GM19467 (cell line): ENCODE measurements at regions not wholly inside any gene's neighbourhood (a gene's known extent, or its start where the extent isn't known, plus 50 kb on each side); places are given as distances from the start of the nearest gene placed in this dataset.
"Not testable (repeated sequence)": the region's sequence is repeated elsewhere in the genome, so short reads cannot be mapped to it uniquely, and the experiment has no call there.

Source experiments
- ATAC-seq: cut with Tn5 transposase; IDR thresholded peaks from one replicate; pipeline ENCODE4 v1.9.1; 2021; ENCODE audit warnings: mild to moderate bottlenecking, moderate library complexity; ENCODE audit not compliant: unreplicated experiment

DNA sequence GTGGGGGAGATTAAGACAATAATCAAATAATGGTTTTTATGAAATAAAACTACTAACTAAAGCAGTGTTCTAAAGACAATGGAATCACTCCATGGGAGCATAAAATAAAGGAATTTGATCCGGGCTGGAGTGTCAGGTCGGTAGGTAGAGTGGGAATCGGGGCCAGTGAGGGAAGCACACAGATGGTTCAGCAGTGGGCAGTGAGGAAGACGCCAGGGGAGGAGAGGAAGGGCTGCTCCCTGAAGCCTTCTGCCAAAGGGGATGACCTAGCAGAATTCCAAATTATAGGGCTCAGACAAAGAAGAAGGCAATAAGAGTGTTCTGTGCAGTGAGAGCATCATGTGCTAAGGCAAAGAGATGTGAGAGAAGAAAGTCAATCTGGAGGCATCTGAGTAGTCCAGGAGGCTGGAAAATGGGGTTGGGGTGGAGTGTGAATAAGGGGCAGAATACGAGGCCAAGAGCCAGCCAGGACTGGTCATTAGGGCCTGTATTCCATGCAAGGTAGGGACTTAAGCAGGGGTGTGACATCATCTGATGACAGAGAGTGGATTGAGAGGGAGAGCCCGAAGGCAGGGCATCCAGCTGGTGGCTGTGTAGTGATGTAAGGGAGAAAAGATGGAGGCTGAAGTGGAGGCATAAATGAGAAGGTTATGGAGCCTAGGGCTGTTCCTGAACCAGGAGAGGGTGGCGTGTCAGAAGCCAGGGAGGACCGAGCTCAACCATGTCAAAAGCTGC is 137.6 kb downstream of the COPRS start:
- ATAC-seq = no peak

GRCh38 chr17:31717251-31717650 is 141.8 kb downstream of the COPRS start:
- not testable (repeated sequence) for ATAC-seq

DNA sequence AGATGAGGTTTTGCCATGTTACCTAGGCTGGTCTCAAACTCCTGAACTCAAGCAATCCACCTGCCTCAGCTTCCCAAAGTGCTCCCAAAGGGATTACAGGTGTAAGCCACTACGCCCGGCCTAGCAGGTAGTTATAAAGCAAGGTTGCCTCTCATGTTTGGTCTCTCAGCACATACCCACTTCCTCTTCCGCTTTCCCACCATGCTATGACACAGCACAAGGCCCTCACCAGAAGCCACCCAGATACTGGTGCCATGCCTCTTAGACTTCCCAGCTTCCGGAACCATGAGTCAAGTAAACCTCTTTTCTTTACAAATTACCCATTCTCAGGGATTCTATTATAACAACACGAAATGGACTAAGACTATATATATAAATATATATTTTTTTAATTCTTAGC is 143.6 kb downstream of the COPRS start:
- ATAC-seq = no peak

GRCh38 chr17:31704483-31704882 is 154.6 kb downstream of the COPRS start:
- ATAC-seq = no peak

DNA sequence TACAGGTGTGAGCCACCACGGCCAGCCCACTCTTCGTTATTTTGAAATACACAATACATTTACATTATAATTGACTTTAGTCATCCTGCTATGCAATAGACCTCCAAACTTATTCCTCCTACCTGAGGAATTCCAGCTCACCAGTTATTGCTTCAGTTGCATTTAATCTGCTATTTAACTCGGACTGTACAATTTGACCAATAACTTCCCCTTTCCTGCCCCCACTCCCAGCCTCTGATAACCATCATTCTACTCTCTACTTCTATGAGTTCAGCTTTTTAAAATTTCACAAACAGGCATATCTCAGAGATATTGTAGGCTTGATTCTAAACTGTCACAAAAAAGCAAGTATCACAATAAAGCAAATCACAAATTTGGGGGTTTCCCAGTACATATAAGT is 157.0 kb downstream of the COPRS start:
- ATAC-seq = no peak

DNA sequence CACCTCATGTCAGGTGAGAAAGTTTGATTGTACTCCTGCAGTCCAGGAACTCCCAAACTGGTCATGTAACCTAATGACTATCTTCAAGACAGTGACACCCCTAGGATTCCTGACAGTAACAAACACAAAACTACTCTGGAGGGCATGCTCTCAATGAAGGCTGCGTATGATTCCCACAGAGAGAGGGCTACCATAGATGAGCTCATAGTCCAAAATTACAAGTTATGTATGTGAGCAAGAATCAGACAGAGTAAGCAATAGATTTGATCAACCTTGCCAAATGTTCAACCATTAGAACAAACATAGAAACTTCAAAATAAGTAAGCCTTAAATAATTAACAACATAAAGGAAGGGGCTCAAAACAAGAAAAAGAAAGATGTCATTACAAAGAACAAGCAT is 158.1 kb downstream of the COPRS start:
- no peak for ATAC-seq

DNA sequence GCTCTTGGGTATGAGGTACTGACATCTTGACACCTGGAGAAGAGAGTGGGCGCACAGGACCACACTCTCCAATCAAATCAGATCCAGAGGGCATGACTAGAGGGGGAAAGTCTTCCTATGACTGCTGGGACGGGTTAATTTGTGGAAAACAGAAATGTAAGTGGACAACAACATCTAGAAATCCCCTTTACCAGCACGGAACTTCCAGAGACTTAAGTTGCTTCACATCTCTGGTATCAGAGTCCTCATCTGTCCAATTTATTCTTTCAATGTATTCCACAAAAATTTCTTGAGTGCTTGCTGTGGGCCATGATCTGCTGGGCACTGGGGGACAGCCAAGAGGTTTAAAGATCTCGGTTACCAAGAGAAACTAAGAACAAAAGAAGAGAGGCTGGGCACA is 159.2 kb downstream of the COPRS start:
- ATAC-seq = no peak

- no peak for ATAC-seq
These were observed 159.8 kb downstream of the COPRS start for GRCh38 chr17:31699281-31699680.

DNA sequence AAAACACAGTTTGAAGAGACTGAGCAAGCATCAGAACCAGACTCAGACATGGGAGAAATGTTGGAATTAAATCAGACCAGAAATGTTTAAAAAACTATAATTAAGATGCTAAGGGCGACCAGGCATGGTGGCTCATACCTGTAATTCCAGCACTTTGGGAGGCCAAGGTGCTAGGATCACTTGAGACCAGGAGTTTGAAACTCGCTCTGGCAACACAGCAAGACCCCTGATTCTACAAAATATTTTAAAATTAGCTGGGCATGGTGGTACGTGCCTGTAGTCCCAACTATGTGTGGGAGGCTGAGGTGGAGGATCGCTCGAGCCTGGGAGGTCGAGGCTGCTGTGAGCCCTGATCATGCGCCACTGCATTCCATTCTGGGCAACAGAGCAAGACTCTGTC is 160.3 kb downstream of the COPRS start:
- ATAC-seq = no peak

- no peak for ATAC-seq
These were observed 161.2 kb downstream of the COPRS start for GRCh38 chr17:31697838-31698237.

GRCh38 chr17:31696703-31697325 is 162.2 kb downstream of the COPRS start:
- ATAC-seq = no peak

DNA sequence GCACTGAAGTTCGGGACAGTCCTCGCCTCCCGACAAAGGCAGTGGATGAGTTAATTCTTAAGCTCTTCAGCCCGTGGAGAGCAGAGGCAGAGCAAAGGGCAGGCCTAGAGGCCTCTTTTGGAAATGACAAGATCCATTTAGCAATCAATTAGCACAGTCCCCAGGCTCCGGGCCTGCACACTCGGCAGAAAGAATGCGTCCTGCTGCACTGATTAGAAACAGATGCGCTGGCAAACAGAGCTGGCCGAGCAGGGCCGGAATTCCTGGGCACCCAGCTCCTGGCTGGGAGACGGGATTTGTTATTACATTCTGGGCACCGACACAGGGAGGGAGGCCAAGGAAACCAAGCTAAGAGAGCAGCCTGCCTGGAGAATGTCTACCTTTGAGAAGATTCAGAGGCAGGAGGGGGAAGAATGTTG is 162.9 kb downstream of the COPRS start:
- ATAC-seq = no peak

DNA sequence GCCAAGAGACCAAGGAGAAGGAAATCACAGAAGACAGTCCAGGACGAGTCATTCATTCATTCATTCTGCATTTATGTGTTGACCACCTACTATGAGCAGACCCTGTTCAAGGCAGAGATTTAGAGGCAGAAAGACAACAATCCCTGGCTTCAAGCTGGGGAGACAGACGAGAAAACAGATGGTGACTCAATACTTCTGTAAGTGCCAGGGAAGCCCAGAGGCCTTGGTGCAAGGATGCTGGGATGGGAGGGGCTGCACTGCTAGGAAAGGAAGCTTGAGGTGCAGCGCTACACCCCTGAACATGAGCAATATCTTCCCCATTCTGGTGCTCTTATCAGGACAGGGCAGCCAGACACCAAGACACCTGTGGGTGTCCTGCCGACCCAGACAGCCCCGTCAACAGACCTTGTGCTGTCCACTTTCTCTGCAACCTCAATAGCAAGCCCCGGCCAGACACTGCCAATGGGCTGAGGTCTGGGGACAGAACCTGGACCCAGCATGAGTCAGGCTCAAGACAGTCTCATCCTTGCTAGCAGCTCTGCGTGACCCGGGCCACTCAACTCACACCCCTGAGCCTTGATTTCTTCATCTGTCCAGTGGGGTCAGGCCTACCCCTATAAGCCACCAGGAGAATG is 163.5 kb downstream of the COPRS start:
- ATAC-seq = no peak

DNA sequence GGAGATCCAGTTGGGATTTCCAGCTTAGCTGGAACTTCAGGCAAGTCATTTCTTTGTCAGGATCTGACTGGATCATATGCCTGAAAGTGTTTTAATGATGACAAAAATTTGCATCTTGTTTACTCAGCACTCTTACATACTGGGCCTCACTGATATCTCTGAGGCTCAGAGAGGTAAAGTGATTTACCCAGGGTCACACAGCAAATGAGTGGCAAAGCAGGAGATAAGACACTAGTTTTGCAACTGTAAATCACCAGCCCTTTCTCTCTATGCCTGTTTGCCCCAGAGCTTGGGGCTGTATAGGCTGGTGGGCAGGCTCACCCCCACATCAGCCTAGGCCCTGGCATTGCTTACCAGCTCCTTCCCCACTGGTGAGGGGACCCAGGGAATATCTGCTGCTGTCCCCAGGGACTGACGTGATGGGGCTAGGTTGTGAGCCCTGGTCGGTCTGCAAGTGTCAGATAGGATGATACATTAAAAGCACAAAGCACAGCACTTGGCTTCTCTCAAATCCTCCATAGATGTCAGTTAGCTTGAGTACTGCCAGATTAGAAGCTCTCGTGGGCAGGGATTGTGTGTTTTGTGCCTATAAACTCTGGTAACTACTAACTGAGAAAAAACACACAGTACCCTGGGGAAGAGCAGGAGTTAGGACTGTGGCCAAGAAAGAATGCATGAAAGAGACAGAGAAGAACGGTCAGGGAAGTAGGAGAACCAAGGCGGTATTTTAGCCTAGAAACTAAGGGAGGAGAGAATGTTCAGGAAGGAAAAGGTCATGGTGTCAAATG is 165.4 kb downstream of the COPRS start:
- ATAC-seq = no peak

GRCh38 chr17:31692632-31693031 is 166.4 kb downstream of the COPRS start:
- no peak for ATAC-seq

- no peak for ATAC-seq
These were observed 167.0 kb downstream of the COPRS start for GRCh38 chr17:31692027-31692426.

DNA sequence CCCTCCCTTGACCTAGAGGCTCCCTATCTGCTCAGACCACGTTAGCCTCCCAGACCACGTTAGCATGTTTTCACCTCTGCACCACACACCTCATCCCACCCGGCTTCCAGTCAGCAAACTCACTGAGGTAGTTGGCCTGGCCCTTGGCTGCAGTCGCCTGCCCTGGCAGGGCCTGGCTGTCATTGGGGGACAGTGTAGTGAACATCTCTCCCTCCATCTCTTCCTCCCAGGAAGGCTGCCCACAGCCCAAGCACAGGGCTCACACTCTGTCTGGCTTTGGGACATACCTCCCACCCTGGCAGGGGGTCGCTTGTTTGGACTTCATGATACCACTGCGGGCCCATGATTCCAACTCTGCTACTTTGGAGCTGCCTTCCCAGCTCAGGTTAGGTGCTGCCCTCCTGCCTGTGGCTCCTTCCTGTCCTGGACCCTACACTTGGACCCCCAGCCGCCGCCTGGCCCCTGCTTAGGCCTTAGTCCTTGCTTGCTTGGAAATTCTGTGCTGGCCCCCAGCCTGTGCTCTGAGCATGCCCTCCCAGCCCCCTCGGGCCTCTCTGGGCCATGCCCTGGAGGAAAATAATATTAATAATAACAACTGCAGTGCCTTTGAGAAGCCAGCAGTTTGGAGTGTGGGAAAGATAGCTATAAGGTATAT is 167.7 kb downstream of the COPRS start:
- ATAC-seq = no peak

- ATAC-seq = no peak
These were observed 168.9 kb downstream of the COPRS start for GRCh38 chr17:31690151-31690551.

GRCh38 chr17:31688701-31689100 is 170.3 kb downstream of the COPRS start:
- ATAC-seq = no peak

DNA sequence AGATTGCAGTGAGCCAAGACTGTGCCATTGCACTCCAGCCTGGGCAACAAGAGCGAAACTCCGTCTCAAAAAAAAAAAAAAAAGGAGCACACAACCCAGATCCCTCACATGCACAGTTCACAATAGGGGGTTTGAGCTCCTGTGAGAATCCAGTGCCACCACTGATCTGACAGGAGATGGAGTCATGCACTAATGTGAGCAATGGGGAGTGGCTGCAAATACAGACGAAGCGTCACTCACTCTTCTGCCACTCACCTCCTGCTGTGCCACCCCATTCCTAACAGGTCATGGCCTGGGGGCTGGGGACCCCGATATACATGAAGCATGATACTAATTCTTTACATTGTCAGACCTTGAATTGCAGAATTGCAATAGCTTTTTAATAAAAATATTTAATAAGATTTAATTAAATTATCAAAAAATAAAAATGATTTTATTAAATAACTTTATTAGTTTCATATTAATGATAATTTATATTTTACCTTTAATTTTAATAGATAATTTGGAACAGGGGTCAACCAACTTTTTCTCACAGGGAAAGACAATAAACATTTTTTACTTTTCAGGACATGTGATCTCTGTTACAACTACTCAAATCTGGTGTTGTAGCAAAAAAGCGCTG is 171.4 kb downstream of the COPRS start:
- ATAC-seq = no peak

DNA sequence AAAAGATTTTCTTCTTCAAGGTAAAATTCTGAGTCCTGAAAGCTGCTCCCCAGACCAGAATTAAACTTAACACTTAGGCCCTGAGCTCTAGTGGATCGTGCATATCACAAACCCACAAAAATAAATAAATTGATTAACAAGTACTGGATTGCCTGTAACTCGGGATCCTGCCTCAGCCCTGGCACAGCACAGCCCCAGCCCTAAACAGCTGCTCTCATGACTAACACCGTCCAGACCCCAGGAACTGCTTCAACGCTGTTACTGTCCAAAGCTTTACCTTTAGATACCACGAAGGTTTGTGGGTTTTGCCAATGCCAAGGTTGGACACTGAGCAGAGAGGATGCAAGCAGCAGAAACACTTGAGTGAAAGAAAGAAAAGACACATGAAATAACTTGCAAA is 172.5 kb downstream of the COPRS start:
- no peak for ATAC-seq
